Muscle layer of duodenum (tissue), 2 donors: ENCODE measurements at regions not wholly inside any gene's neighbourhood (a gene's known extent, or its start where the extent isn't known, plus 50 kb on each side); places are given as distances from the start of the nearest gene placed in this dataset.

Source experiments
- H3K27ac ChIP-seq: one replicate; pipeline ENCODE4 v1.7.0; 2013; ENCODE audit warnings: mild to moderate bottlenecking, low read length
- H3K27me3 ChIP-seq: one replicate; pipeline ENCODE4 v1.7.0; 2013; ENCODE audit warnings: low read depth, mild to moderate bottlenecking, control low read depth, low read length
- H3K36me3 ChIP-seq, 2 donors: one replicate each; pipeline ENCODE4 v1.7.0; 2013; ENCODE audit warnings: low read length in 2 of 2, control low read depth in 1 of 2, mild to moderate bottlenecking in 1 of 2; ENCODE audit not compliant: insufficient read depth in 2 of 2, control insufficient read depth in 1 of 2
- H3K4me1 ChIP-seq, 2 donors: one replicate each; pipeline ENCODE4 v1.7.0; 2013; ENCODE audit warnings: low read length in 2 of 2, mild to moderate bottlenecking in 2 of 2, control low read depth in 1 of 2, moderate library complexity in 1 of 2; ENCODE audit not compliant: insufficient read depth in 2 of 2, control insufficient read depth in 1 of 2
- H3K4me3 ChIP-seq, 2 donors: one replicate each; pipeline ENCODE4 v1.7.0; 2013; ENCODE audit warnings: low read length in 2 of 2, low read depth in 1 of 2, mild to moderate bottlenecking in 1 of 2
- H3K9me3 ChIP-seq, 2 donors: one replicate each; pipeline ENCODE4 v1.7.0; 2013; ENCODE audit warnings: low read length in 2 of 2, control low read depth in 1 of 2, mild to moderate bottlenecking in 1 of 2; ENCODE audit not compliant: control insufficient read depth in 1 of 2
- donor health status: healthy.

DNA sequence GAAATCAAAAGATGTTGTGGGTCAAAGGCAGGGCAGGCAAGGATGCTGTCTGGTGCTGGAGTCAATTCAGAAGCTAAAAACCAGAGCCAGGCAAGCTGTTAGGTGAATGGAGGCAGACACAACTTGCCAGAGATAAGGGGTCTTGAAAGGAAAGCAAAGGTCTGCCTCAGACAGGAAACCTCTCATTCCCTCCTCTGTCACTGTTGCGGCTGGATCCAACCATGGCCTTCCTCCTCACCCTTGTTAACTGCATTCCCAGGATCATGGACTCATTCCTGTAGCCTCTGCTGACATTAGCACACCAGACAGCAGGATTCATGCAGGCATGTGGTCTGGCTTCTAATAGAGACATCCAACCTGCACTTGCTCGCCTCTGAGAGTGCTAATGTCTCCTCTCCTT, 186.7 kb upstream of the HS3ST3A1 start:
- Histone ChIP-seq H3K4me3 (no peak overlapping the region), H3K27ac (no peak overlapping the region), H3K9me3 (no peaks in the 10 kb centered on the region), H3K4me1 (no peaks in the 10 kb centered on the region), H3K27me3 (no peaks in the 10 kb centered on the region), H3K36me3 (no peaks in the 10 kb centered on the region)

DNA sequence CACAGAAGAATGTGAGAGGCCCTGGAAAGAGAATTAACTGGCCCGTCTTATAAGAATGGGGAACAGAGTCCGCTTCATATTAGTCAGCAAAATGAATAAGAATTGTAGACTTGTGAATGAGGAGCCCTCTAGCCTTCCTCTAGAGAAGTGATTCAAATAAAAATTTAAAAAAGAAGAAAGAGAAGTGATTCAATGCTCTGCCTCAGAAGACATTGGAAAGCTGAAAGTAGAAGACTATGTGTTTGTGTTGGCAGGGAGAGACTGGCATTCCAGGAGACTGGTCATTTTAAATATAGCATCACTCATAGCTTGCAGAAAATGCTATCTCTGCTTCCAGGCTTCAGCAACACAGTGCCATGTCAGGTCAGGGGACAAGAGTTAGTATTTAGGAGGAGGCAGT, 190.6 kb upstream of the HS3ST3A1 start:
- H3K4me1 ChIP-seq = no peaks in the 10 kb centered on the region
- no peak overlapping the region for H3K4me3 ChIP-seq
- H3K27ac ChIP-seq = no peak overlapping the region
- H3K27me3 ChIP-seq = no peaks in the 10 kb centered on the region
- H3K9me3 ChIP-seq = no peaks in the 10 kb centered on the region
- no peaks in the 10 kb centered on the region for H3K36me3 ChIP-seq

DNA sequence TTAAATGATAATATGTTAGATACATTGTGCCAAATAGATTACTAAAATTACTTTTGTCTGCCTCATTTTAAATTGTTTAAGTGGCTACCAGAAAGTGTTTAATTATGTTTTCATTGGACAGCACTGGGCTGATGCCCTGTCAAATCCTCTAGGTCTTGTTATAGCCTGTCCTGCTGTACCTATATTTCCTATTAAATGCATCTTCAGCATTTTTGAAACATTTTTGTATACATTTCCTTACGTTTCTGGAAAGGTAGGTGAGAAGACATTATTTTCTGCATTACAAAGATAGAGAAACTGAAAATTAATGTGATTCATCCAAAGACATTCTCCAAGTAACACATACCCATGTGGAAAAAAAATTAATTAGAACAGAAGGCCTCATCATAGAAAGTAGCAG, 192.2 kb upstream of the HS3ST3A1 start:
- Histone ChIP-seq H3K27me3 (no peaks in the 10 kb centered on the region), H3K4me3 (no peak overlapping the region), H3K27ac (no peak overlapping the region), H3K36me3 (no peaks in the 10 kb centered on the region), H3K9me3 (no peaks in the 10 kb centered on the region), H3K4me1 (no peaks in the 10 kb centered on the region)

DNA sequence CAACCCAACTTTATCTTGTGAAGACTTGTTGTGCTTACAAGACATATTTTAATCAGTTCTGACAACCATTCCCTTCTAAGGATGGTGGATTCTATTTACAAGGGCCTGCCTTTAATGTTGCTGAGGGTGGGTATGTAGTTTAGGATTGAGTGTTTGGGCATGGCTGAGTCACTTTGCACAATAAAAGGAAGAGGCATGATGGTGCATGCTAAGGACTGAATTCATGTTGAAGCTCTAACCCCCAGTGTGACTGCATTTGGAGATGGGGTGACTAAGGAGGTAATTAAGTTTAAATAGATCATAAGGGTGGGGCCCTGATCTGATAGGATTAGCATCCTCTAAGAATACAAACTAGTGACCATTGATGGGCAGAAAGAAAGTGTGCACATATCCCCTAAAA, 196.1 kb upstream of the HS3ST3A1 start:
- Histone ChIP-seq H3K27me3 (no peaks in the 10 kb centered on the region), H3K27ac (no peak overlapping the region), H3K4me3 (no peak overlapping the region), H3K36me3 (no peaks in the 10 kb centered on the region), H3K4me1 (no peaks in the 10 kb centered on the region), H3K9me3 (no peaks in the 10 kb centered on the region)

DNA sequence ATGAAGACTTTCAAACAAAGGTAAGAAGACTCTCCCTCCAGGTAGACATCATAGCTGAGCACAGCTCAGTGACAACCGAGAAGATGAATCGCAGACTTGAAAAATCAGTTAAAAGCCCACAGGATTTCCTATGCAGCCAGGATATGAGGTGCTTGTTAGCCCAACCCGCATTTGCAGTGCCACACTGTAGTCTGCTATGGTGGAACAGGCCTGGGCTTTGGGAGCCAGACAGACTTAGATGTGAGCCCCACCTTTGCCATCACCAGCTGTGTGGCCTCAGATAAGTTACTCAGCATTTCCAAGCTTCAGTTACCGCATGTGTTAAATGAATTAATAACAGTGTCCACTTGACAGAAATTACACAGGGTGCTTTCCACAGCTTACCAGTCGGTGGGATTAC, 204.4 kb upstream of the HS3ST3A1 start:
- H3K9me3 ChIP-seq = no peaks in the 10 kb centered on the region
- no peaks in the 10 kb centered on the region for H3K36me3 ChIP-seq
- no peak overlapping the region for H3K4me3 ChIP-seq
- no peak overlapping the region for H3K27ac ChIP-seq
- no peaks in the 10 kb centered on the region for H3K27me3 ChIP-seq
- no peaks in the 10 kb centered on the region for H3K4me1 ChIP-seq

DNA sequence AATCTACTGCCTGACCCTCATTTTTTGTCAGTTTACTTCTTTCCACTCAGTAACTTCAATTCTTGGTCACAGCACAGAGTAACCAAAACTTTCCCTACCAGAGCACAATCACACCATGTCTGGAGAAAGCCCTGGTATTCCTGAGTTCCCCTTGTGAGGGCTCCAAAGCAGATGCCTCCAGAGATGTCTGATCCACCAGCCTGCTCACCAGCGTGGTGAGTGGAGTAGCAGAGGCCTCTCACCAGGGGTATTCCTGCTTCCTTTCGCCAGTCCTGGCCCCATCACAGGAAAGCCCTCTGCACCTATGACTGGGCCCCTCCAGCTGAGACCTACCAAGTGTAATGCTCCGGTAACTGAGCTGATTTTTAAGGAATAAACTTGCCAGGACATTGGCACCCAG, 205.4 kb upstream of the HS3ST3A1 start:
- Histone ChIP-seq H3K4me1 (no peaks in the 10 kb centered on the region), H3K4me3 (no peak overlapping the region), H3K27ac (no peak overlapping the region), H3K36me3 (no peaks in the 10 kb centered on the region), H3K27me3 (no peaks in the 10 kb centered on the region), H3K9me3 (no peaks in the 10 kb centered on the region)

DNA sequence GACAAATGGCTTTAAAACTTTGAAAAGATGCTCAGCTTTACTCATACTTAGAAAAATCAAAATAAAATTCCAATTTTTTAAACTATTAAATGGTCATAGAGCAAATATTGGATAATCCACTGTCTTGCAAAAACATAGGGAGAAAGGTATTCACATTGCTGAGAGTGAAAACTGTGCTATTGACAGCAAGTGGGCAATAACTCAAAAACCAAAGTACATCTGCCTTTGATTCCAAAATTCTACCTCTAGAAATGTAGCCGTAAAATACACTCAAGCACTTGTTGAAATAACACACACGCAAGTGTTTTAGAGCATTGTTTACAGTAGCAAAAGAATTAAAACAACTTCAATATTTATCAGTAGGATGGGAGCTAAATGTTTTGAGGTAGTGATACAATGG, 210.6 kb upstream of the HS3ST3A1 start:
- no peak overlapping the region for H3K27ac ChIP-seq
- H3K36me3 ChIP-seq = no peaks in the 10 kb centered on the region
- no peak overlapping the region for H3K4me3 ChIP-seq
- H3K9me3 ChIP-seq = no peaks in the 10 kb centered on the region
- no peaks in the 10 kb centered on the region for H3K4me1 ChIP-seq
- no peaks in the 10 kb centered on the region for H3K27me3 ChIP-seq

DNA sequence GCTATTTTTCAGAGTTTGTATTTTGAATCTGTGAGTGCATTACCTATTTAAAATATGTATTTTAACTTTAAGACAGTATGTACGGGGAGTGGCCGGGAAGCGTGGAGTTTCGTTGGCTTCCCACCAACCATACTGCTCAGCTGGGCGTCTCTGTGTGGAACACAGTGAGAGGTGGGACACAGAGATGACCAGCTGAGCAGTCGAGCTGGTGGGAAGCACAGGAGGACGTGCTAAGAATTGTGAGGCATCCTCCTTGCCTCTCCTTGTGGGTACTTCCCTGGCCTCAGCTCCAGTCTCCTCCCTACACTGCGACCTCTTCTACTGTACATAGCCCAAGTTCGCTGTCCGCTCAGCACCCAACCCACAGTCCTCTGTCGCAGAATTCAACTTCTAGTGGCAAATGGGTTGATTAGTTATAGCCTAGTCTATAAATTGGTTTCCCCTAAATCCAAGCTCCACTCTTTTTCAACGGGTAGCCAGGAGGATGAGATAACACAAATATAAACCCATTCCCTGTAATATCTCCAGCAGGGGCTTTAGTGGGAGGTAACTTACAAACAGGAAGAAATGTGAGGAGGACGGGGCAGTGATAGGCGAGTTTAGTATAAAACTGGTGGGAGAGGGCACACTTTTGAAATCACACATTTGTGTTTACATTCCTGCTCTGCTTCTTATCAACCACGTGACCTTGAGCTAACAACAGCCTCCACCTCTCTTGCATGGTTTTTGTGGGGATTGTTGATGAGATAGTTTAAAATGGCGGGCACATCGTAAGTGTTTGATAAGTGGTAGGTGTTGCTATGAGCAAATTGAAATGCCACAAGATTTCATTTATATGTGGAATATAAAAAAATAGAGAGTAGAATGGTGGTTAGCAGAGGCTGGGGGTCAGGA, 211.9 kb upstream of the HS3ST3A1 start:
- no peaks in the 10 kb centered on the region for H3K9me3 ChIP-seq

DNA sequence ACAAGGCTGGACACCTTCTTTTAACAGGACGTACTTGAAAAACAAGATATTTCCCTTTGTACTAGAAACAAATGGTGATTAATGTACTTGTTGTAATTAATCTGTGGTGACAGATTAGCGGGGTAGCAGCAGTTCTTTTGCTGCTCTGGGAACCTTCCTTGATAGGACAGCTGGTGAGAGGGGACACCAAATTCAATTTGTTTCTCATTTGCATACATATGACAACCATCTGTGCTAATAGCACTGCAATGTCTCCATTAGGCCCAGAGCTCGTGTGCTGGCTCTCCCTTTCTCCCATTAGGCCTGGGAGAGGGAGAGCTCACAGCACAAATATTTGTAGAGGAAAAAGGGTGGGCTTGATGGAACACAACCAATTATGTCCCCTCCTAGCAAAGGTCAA, 221.0 kb upstream of the HS3ST3A1 start:
- Histone ChIP-seq H3K4me3 (no peak overlapping the region), H3K9me3 (peaks cover 0 to 6% of the 10 kb centered on the region in 2 donors), H3K4me1 (no peaks in the 10 kb centered on the region), H3K36me3 (no peaks in the 10 kb centered on the region), H3K27me3 (no peaks in the 10 kb centered on the region), H3K27ac (no peak overlapping the region)

More for the DNA sequence above, 211.9 kb upstream of the HS3ST3A1 start:
- Histone ChIP-seq H3K4me1 (no peaks in the 10 kb centered on the region), H3K4me3 (no peak overlapping the region), H3K27me3 (no peaks in the 10 kb centered on the region), H3K36me3 (no peaks in the 10 kb centered on the region), H3K27ac (no peak overlapping the region)

DNA sequence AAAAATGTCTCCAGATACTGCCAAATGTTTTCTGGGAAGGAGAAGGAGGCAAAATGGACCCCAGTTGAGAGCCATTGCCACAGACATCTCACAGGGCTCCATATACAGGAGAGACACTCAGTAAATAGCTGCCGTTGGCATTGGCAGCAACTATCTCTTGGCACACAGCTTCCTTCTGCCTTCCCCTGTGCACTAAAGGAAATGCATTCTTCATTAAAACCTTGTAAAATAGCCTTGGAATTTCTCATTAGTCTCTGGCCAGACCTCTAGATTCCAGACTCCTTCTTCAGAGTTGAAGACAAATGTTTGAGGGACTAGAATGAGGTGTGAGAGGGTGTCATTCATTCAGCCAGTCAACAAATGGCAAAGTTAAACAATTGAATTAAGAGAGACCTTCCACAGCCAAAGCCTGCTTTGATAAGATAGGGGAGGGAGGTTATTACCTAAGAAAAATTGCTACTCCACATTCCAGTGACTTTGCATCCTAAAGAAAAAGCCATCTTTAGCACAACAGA, 223.9 kb upstream of the HS3ST3A1 start:
- H3K27ac ChIP-seq = no peak overlapping the region

DNA sequence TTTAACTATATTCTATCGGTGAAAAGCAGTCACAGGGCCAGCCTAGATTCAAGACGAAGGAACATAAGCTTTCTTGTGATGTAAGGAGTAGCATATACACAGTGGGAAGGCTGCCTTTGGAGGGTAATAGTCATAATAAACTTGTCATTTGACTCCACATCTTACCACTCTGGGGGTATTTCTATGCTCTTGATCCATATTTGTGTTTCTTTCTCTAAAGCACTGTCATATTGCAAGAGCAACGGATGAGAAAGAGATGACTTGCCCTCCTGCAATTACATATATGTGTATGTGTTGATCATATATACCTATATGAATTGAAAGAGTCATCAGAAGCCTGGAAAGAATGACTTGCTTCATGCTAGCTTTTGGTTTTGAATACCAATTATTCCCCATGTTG, 225.4 kb upstream of the HS3ST3A1 start:
- H3K4me1 ChIP-seq = no peaks in the 10 kb centered on the region
- H3K36me3 ChIP-seq = no peaks in the 10 kb centered on the region
- peaks cover 0 to 4% of the 10 kb centered on the region in 2 donors for H3K9me3 ChIP-seq
- H3K27me3 ChIP-seq = no peaks in the 10 kb centered on the region
- no peak overlapping the region for H3K4me3 ChIP-seq
- no peak overlapping the region for H3K27ac ChIP-seq

More for the DNA sequence above, 223.9 kb upstream of the HS3ST3A1 start:
- Histone ChIP-seq H3K9me3 (peaks cover 0 to 4% of the 10 kb centered on the region in 2 donors), H3K27me3 (no peaks in the 10 kb centered on the region), H3K4me3 (no peak overlapping the region), H3K4me1 (no peaks in the 10 kb centered on the region), H3K36me3 (no peaks in the 10 kb centered on the region)

DNA sequence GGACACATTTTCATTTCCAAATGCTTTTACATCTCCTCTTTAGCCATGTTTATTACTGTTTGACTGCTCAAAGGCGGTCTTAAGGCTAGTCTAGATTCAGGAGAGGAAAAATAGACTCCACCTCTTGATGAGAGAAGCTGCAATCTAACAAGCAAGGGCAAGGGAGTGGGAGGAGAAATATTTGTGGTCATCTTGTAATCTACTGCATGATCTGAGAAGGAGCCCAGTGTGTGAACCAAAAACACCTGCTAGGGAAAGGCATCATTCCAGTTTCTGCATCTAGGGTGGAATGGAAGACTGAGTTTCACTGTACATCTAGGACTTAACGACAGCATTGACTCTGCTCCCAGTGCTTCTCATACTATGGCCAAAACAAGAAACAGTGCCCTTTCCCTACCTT, 232.2 kb upstream of the HS3ST3A1 start:
- no peak overlapping the region for H3K4me3 ChIP-seq
- H3K4me1 ChIP-seq = no peaks in the 10 kb centered on the region
- H3K27ac ChIP-seq = no peak overlapping the region
- H3K9me3 ChIP-seq = no peaks in the 10 kb centered on the region
- no peaks in the 10 kb centered on the region for H3K36me3 ChIP-seq
- H3K27me3 ChIP-seq = no peaks in the 10 kb centered on the region
